ENCODE measurements at regions not wholly inside any gene's neighbourhood (a gene's known extent, or its start where the extent isn't known, plus 50 kb on each side); places are given as distances from the start of the nearest gene placed in this dataset.

DNA sequence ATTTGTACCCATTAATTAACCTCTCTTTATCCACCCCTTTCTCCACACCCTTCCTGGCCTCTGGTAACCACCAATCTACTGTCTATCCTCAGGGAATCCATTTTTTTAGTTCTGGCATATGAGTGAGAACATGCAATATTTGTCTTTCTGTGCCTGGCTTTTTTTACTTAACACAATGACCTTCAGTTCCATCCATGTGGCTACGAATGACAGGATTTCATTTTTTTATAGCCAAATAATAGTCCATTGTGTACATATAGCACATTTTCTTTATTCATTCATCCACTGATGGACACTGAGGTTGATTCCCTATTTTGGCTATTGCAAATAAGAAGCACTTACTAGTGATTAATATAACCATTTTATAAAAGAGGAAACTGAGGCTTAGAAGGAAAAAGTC is 109.9 kb upstream of the NANOGP8 start:
- Histone ChIP-seq H3K4me3 (replicated peaks in 1 of 3; ENCODE audit: insufficient read depth in 1 of 3, low read depth in 1 of 3, low read length in 3 of 3) (no peak overlapping the region), H3K9ac (replicated peaks; ENCODE audit: extremely low read depth, insufficient read depth, low read length) (no peak overlapping the region), H3K27ac (ENCODE audit: insufficient read depth, low read depth, low read length) (no peak overlapping the region), H3K4me1 (ENCODE audit: control insufficient read depth, extremely low read depth, insufficient read depth, low read length) (no peaks in the 10 kb centered on the region), H3K9me1 (replicated peaks; ENCODE audit: control insufficient read depth, extremely low read depth, insufficient read depth, low read length) (no peaks in the 10 kb centered on the region), H3K36me3 (ENCODE audit: control insufficient read depth in 2 of 2, extremely low read depth in 1 of 2, insufficient read depth in 2 of 2, low read length in 2 of 2) (no peaks in the 10 kb centered on the region), H3K9me3 (replicated peaks; ENCODE audit: control insufficient read depth, insufficient read depth, low read length) (no peaks in the 10 kb centered on the region), H2AFZ (ENCODE audit: low read depth, low read length) (no peak overlapping the region), H3K27me3 (ENCODE audit: control insufficient read depth in 2 of 2, insufficient read depth in 2 of 2, low read length in 2 of 2) (peaks cover 0 to 2% of the 10 kb centered on the region in 2 experiments), H4K20me1 (replicated peaks; ENCODE audit: control insufficient read depth, extremely low read depth, insufficient read depth, low read length) (no peaks in the 10 kb centered on the region), H3K79me2 (ENCODE audit: control insufficient read depth, insufficient read depth, low read length) (no peaks in the 10 kb centered on the region), H3K4me2 (ENCODE audit: insufficient read depth, low read length) (no peak overlapping the region)
- POLR2A ChIA-PET, result no interaction called here
- no TSS peak for BruUV-seq (replicated peaks)
- TF ChIP-seq POLR2AphosphoS5 (IDR thresholded peaks at IDR 0.05; ENCODE audit: insufficient read depth, low read depth, low read length) (no peak), FOS (IDR thresholded peaks at IDR 0.05; ENCODE audit: borderline replicate concordance, insufficient read depth, low read length) (no peak), GATA2 (IDR thresholded peaks at IDR 0.05; ENCODE audit: insufficient read depth, insufficient read length, low read depth, low read length) (no peak)
- TF ChIP-seq, protein P1, sequence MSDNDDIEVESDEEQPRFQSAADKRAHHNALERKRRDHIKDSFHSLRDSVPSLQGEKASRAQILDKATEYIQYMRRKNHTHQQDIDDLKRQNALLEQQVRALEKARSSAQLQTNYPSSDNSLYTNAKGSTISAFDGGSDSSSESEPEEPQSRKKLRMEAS (IDR thresholded peaks at IDR 0.05; ENCODE audit: insufficient read depth, insufficient read length), result no peak
- TF ChIP-seq, protein P2, sequence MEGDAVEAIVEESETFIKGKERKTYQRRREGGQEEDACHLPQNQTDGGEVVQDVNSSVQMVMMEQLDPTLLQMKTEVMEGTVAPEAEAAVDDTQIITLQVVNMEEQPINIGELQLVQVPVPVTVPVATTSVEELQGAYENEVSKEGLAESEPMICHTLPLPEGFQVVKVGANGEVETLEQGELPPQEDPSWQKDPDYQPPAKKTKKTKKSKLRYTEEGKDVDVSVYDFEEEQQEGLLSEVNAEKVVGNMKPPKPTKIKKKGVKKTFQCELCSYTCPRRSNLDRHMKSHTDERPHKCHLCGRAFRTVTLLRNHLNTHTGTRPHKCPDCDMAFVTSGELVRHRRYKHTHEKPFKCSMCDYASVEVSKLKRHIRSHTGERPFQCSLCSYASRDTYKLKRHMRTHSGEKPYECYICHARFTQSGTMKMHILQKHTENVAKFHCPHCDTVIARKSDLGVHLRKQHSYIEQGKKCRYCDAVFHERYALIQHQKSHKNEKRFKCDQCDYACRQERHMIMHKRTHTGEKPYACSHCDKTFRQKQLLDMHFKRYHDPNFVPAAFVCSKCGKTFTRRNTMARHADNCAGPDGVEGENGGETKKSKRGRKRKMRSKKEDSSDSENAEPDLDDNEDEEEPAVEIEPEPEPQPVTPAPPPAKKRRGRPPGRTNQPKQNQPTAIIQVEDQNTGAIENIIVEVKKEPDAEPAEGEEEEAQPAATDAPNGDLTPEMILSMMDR (IDR thresholded peaks at IDR 0.05; ENCODE audit: extremely low read depth in 1 of 2, insufficient read depth in 1 of 2, low read depth in 1 of 2, low read length in 2 of 2), result no peak
- intact Hi-C loops (cut with micrococcal nuclease) (no loop called here), dilution Hi-C loops (cut with MboI; ENCODE audit: extremely low pct_ligation_motif_present, low sequenced_read_pairs) (no loop called here)
- CTCF ChIA-PET, result no interaction called here
- FAIRE-seq (no peak), DNase-seq (ENCODE audit: low read depth, low spot score) (no peak)

DNA sequence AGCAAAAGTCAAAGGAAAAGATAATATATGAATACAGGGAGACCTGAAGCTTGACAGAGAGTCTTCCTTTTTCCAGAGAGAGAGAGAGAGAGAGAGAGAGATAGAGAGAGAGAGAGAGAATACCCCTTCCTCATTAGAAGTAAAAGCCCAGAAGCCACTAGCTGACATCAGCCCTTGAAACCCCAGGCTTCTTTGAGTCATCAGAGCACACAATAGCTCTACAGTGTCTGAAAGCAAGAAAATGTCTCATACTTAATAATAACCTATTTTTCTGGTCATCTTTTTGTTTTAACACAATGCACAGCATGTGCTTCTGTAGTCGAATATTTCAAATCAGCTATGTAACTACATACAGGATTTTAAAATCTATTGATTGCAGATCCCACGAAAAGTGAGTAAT is 109.2 kb upstream of the NANOGP8 start:
- intact Hi-C loops (cut with micrococcal nuclease), result no loop called here
- H2AFZ ChIP-seq (ENCODE audit: low read depth, low read length), result no peak overlapping the region
- no peak overlapping the region for H3K9ac ChIP-seq (replicated peaks; ENCODE audit: extremely low read depth, insufficient read depth, low read length)
- TF ChIP-seq, protein P2 (IDR thresholded peaks at IDR 0.05; ENCODE audit: extremely low read depth in 1 of 2, insufficient read depth in 1 of 2, low read depth in 1 of 2, low read length in 2 of 2), result no peak
- no peak for TF ChIP-seq POLR2AphosphoS5 (IDR thresholded peaks at IDR 0.05; ENCODE audit: insufficient read depth, low read depth, low read length)
- TF ChIP-seq, protein P1 (IDR thresholded peaks at IDR 0.05; ENCODE audit: insufficient read depth, insufficient read length), result no peak
- H3K9me1 ChIP-seq (replicated peaks; ENCODE audit: control insufficient read depth, extremely low read depth, insufficient read depth, low read length), result no peaks in the 10 kb centered on the region
- H3K4me1 ChIP-seq (ENCODE audit: control insufficient read depth, extremely low read depth, insufficient read depth, low read length), result no peaks in the 10 kb centered on the region
- POLR2A ChIA-PET, result no interaction called here
- CTCF ChIA-PET, result interaction anchor here (1.1 kb wide), 1 partner anchor 12 kb away, joined by 3 read pairs; no protein-coding TSS in a partner anchor
- BruUV-seq (replicated peaks), result no TSS peak
- H4K20me1 ChIP-seq (replicated peaks; ENCODE audit: control insufficient read depth, extremely low read depth, insufficient read depth, low read length), result no peaks in the 10 kb centered on the region
- H3K27ac ChIP-seq (ENCODE audit: insufficient read depth, low read depth, low read length), result no peak overlapping the region
- H3K27me3 ChIP-seq (ENCODE audit: control insufficient read depth in 2 of 2, insufficient read depth in 2 of 2, low read length in 2 of 2), result peaks cover 0 to 2% of the 10 kb centered on the region in 2 experiments
- no peak for FAIRE-seq
- no peaks in the 10 kb centered on the region for H3K36me3 ChIP-seq (ENCODE audit: control insufficient read depth in 2 of 2, extremely low read depth in 1 of 2, insufficient read depth in 2 of 2, low read length in 2 of 2)
- no peak overlapping the region for H3K4me3 ChIP-seq (replicated peaks in 1 of 3; ENCODE audit: insufficient read depth in 1 of 3, low read depth in 1 of 3, low read length in 3 of 3)
- no peaks in the 10 kb centered on the region for H3K9me3 ChIP-seq (replicated peaks; ENCODE audit: control insufficient read depth, insufficient read depth, low read length)
- no peak overlapping the region for H3K4me2 ChIP-seq (ENCODE audit: insufficient read depth, low read length)
- dilution Hi-C loops (cut with MboI; ENCODE audit: extremely low pct_ligation_motif_present, low sequenced_read_pairs), result no loop called here
- H3K79me2 ChIP-seq (ENCODE audit: control insufficient read depth, insufficient read depth, low read length), result no peaks in the 10 kb centered on the region
- no peak for DNase-seq (ENCODE audit: low read depth, low spot score)

Data from endothelial cell of umbilical vein (primary cell).